GM11168 (cell line): ENCODE measurements at regions not wholly inside any gene's neighbourhood (a gene's known extent, or its start where the extent isn't known, plus 50 kb on each side); places are given as distances from the start of the nearest gene placed in this dataset.

Experiments used
- in situ Hi-C: fragments of 300-500 bp; cut with MboI; formaldehyde crosslinking; loops from one replicate; pipeline ENCODE4 v1.12.0; 2022; ENCODE audit warnings: low sequenced_read_pairs; ENCODE audit not compliant: unreplicated experiment

DNA sequence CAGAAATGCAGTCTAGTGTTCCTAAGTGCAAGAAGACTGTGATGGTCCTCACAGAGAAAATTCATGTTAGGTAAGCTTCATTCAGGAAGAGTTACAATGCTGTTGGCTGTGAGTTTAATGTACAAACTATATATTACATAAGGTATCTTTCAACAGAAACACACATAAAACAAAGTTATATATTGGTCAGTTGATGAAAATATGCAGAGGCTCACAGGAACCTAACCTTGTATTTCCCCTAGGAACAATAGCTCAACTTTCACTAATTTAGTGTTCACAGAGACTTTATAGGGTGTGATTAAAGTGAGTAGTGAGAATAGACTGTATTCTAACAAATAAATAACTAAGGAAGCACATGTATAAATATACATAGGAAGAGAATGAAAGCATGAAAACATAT is 676.9 kb upstream of the ADGRL4 start:
- in situ Hi-C loops, result no loop called here

DNA sequence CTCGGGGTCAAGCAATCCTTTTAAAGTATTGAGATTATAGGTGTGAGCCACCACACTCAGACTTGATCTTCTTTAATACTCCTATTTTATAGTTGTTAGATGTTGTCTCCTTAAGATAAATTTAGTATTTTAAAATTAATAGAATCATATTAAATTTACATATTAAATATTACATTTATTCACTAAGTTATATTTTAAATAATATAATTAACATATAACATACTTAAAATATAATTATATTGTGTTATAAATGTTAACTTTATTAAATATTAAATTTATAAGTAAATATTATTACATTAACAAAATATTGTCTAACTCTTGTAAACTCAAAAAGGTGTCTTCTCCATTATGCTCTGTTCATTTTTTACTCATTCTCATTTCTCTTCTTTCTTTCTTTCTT is 675.9 kb upstream of the ADGRL4 start:
- in situ Hi-C loops, result no loop called here

GRCh38 chr1:79681382-79681781 is 674.9 kb upstream of the ADGRL4 start:
- in situ Hi-C loops, result no loop called here

DNA sequence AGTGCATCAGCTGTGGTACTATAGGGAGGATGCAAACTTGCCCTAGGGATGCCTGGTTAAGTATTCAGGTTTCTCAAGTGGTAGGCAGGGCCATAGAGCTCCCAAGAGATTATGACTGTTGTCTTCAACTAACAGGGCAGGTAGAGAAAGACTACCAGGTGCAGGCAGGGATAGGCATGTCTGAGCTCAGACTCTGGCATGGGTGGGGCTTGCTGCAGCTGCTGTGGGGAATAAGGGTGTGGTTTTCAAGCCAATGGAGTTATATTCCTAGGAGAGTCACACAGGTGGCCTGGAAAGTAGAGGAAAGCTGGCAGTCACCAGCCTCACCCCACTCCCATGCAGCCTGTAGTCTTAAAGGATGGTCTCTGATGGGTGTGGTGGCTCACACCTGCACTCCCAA is 673.4 kb upstream of the ADGRL4 start:
- in situ Hi-C loops, result no loop called here

GRCh38 chr1:79667848-79668696 is 661.5 kb upstream of the ADGRL4 start:
- in situ Hi-C loops, result no loop called here

- in situ Hi-C loops, result no loop called here
Observed at GRCh38 chr1:79667166-79667565, 660.6 kb upstream of the ADGRL4 start.

DNA sequence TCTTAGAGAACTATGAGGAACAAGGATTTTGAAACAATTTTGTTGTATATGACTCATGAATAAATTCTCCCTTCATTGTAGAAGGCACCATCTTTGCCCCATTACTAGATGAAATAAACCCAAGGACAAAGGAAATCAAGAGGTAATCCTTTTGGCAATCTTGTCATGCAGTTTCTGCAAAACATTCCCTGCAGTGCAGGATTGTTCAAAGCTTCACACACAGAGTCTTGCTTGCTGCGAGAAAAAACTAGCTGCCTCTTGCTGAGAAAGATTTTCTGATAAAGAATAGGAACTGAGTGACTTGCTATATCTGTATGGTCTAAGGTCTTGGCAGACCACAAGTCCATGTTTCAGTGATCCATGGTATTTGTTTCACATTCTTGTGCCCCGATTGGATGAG is 657.4 kb upstream of the ADGRL4 start:
- in situ Hi-C loops, result no loop called here

DNA sequence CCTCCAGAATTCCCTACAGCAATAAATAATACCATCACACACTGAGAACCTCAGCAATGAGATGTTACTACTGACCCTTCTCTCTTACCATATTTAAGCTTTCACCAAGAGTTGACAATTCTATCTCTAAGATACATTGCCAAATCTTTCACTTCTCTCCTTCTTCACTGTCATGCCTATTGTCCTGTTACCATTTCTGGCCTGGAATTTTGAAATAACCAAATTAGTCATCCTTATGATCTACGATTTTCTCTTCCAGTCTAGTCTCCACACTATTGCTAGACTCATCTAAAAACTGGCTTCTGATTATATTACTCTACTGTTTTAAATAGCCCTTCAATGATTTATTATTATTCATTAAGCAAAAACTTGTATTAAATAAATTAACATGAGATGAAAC is 656.1 kb upstream of the ADGRL4 start:
- in situ Hi-C loops, result no loop called here

DNA sequence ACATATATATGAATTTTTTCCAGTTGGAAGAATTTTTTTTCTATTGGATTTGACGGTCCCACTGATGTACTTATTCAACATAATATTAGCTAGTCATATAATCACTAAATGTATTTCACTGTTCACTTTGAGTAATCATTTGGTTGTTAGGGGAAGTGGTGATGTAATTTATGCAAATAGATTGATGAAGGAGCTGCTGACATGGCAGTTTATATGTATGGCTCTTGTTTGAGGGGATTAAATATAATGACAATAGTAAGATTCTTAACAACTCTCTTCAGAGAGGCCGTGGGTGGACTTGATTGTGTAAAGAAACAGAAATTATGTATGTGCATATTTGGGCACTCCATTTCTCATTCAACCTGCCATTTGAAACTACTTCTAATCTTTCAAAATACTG is 653.6 kb upstream of the ADGRL4 start:
- in situ Hi-C loops, result no loop called here

GRCh38 chr1:79657951-79658658 is 651.6 kb upstream of the ADGRL4 start:
- in situ Hi-C loops, result no loop called here

DNA sequence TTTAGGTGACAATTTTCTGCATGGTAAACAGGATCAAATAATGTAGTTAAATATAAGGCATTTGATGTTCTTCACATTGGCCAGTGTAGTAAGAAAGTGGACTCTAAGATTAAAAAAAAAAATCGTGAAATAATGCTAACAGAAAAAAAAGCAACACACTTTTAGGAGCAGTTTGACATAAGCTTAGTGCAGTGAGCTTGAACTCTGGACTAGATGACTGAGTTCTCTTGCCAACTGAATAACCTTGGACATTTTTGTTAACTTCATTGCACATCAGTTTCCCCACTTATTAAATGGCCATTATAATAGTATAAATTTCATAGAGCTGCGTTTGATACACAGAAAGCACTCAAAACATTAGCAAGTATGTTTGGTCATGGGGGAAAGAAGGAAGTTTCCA is 649.3 kb upstream of the ADGRL4 start:
- in situ Hi-C loops, result no loop called here

- in situ Hi-C loops, result no loop called here
Observed at GRCh38 chr1:79652426-79652825, 645.9 kb upstream of the ADGRL4 start.

- in situ Hi-C loops, result no loop called here
Observed at GRCh38 chr1:79648126-79648525, 641.6 kb upstream of the ADGRL4 start.

- in situ Hi-C loops, result no loop called here
Observed at GRCh38 chr1:79646880-79647279, 640.4 kb upstream of the ADGRL4 start.

- in situ Hi-C loops, result no loop called here
Observed at GRCh38 chr1:79638382-79638781, 631.9 kb upstream of the ADGRL4 start.

- in situ Hi-C loops, result no loop called here
Observed at GRCh38 chr1:79633456-79633855, 626.9 kb upstream of the ADGRL4 start.

DNA sequence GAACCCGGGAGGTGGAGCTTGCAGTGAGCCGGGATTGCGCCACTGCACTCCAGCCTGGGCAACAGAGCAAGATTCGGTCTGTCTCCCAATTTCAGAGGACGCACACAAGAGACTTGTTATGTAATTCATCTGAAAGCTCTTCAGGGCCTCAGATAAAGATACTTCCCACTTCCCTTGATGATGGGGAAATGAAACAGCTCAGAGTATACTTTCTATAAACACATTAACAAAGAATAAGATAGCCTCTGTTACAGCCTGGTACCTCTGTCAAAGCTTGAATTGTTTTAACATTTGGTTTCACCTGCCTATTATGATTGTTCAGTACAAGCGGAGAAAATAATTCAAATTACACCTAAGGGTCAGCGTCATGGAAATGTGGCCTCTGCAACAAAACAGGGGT is 622.9 kb upstream of the ADGRL4 start:
- in situ Hi-C loops, result no loop called here

DNA sequence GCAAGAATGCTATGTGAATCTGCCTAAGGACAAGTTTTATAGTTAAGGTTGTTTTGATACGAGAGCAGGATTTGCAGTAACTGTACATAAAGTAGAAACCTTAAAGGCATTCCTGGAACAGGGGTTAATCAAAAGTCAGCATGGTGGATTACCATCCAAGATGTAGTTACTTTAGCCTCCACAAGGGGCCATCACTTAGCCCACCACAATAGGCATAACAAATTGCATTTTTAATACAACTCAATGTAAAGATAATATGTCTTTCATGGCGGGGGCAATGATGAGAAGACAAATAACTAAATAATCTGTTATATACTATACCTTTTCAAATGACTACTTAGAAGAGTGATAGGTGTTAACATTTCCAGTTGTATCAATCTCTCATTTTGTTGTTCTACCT is 611.2 kb upstream of the ADGRL4 start:
- in situ Hi-C loops, result no loop called here

- in situ Hi-C loops, result no loop called here
Observed at GRCh38 chr1:79614762-79615161, 608.2 kb upstream of the ADGRL4 start.

GRCh38 chr1:79614106-79614505 is 607.6 kb upstream of the ADGRL4 start:
- in situ Hi-C loops, result no loop called here

- in situ Hi-C loops, result no loop called here
Observed at GRCh38 chr1:79613046-79613445, 606.5 kb upstream of the ADGRL4 start.
